HG03175 (cell line): ENCODE measurements at regions not wholly inside any gene's neighbourhood (a gene's known extent, or its start where the extent isn't known, plus 50 kb on each side); places are given as distances from the start of the nearest gene placed in this dataset.
"Not testable (repeated sequence)": the region's sequence is repeated elsewhere in the genome, so short reads cannot be mapped to it uniquely, and the experiment has no call there.

ENCODE experiments used
- ATAC-seq: cut with Tn5 transposase; IDR thresholded peaks from one replicate; pipeline ENCODE4 v1.9.1; 2021; ENCODE audit warnings: mild to moderate bottlenecking, moderate library complexity; ENCODE audit not compliant: unreplicated experiment

GRCh38 chr12:31215518-31216232, 110.3 kb downstream of the SINHCAF start:
- no peak for ATAC-seq

GRCh38 chr12:31216479-31216878, 109.5 kb downstream of the SINHCAF start:
- no peak for ATAC-seq

- no peak for ATAC-seq
These were observed 108.4 kb downstream of the SINHCAF start for GRCh38 chr12:31217356-31218130.

- ATAC-seq: no peak
These were observed 107.5 kb downstream of the SINHCAF start for GRCh38 chr12:31218203-31219025.

GRCh38 chr12:31219521-31219920, 106.4 kb downstream of the SINHCAF start:
- no peak for ATAC-seq

- ATAC-seq: no peak
These were observed 105.9 kb downstream of the SINHCAF start for GRCh38 chr12:31220061-31220460.

GRCh38 chr12:31220633-31221550, 105.1 kb downstream of the SINHCAF start:
- ATAC-seq: no peak

GRCh38 chr12:31221551-31221945, 104.4 kb downstream of the SINHCAF start:
- ATAC-seq: no peak

- no peak for ATAC-seq
These were observed 103.2 kb downstream of the SINHCAF start for GRCh38 chr12:31222620-31223222.

GRCh38 chr12:31223640-31224039, 102.3 kb downstream of the SINHCAF start:
- not testable (repeated sequence) for ATAC-seq

GRCh38 chr12:31224768-31225448, 101.0 kb downstream of the SINHCAF start:
- ATAC-seq: no peak

GRCh38 chr12:31225656-31226535, 100.1 kb downstream of the SINHCAF start:
- no peak for ATAC-seq

- ATAC-seq: no peak
These were observed 99.3 kb downstream of the SINHCAF start for GRCh38 chr12:31226639-31227038.

- ATAC-seq: no peak
These were observed 98.5 kb downstream of the SINHCAF start for GRCh38 chr12:31227401-31227981.

GRCh38 chr12:31228811-31229792, 96.8 kb downstream of the SINHCAF start:
- ATAC-seq: no peak

GRCh38 chr12:31230004-31230403, 95.9 kb downstream of the SINHCAF start:
- ATAC-seq: no peak
